ENCODE measurements at regions not wholly inside any gene's neighbourhood (a gene's known extent, or its start where the extent isn't known, plus 50 kb on each side); places are given as distances from the start of the nearest gene placed in this dataset.

- Histone ChIP-seq H3K27ac (no peak overlapping the region), H3K9me3 (ENCODE audit: severe bottlenecking) (no peaks in the 10 kb centered on the region), H3K36me3 (no peaks in the 10 kb centered on the region), H3K27me3 (ENCODE audit: insufficient read depth, low read depth, severe bottlenecking) (peaks cover 23% of the 10 kb centered on the region), H3K4me3 (ENCODE audit: low read depth, low read length) (no peak overlapping the region)
- TF ChIP-seq, protein P1, sequence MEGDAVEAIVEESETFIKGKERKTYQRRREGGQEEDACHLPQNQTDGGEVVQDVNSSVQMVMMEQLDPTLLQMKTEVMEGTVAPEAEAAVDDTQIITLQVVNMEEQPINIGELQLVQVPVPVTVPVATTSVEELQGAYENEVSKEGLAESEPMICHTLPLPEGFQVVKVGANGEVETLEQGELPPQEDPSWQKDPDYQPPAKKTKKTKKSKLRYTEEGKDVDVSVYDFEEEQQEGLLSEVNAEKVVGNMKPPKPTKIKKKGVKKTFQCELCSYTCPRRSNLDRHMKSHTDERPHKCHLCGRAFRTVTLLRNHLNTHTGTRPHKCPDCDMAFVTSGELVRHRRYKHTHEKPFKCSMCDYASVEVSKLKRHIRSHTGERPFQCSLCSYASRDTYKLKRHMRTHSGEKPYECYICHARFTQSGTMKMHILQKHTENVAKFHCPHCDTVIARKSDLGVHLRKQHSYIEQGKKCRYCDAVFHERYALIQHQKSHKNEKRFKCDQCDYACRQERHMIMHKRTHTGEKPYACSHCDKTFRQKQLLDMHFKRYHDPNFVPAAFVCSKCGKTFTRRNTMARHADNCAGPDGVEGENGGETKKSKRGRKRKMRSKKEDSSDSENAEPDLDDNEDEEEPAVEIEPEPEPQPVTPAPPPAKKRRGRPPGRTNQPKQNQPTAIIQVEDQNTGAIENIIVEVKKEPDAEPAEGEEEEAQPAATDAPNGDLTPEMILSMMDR (IDR thresholded peaks at IDR 0.05; ENCODE audit: low read depth, low read length) = no peak
- DNase-seq = no peak
These were observed 149.2 kb upstream of the FBXO33 start for GRCh38 chr14:39581474-39581873.

GRCh38 chr14:39580696-39581095 is 148.5 kb upstream of the FBXO33 start:
- Histone ChIP-seq H3K27ac (no peak overlapping the region), H3K27me3 (ENCODE audit: insufficient read depth, low read depth, severe bottlenecking) (peaks cover 25% of the 10 kb centered on the region), H3K9me3 (ENCODE audit: severe bottlenecking) (no peaks in the 10 kb centered on the region), H3K4me3 (ENCODE audit: low read depth, low read length) (no peak overlapping the region), H3K36me3 (no peaks in the 10 kb centered on the region)
- DNase-seq = no peak
- TF ChIP-seq, protein P1 (IDR thresholded peaks at IDR 0.05; ENCODE audit: low read depth, low read length) = no peak

DNA sequence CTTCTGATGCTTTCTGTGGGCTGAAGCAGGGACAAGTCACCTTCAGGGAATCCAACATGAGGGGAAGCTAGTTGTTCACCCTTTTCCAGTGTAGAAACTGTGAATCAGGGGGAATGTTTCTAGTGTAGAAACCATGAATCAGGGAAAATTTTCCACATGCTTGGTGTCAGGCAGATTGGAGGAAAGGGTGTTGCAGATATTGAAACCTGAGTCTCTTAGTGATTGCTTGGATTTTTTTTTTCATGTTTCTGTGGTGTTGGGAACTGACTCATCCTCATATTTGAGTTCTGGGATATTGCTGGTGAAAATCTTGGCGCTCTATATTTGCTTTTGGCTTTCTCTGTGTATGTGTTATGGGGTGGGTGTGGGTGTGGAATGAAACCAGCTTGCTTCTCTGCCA is 144.5 kb upstream of the FBXO33 start:
- H3K9me3 ChIP-seq (ENCODE audit: severe bottlenecking) = no peaks in the 10 kb centered on the region
- H3K27ac ChIP-seq = no peak overlapping the region
- H3K4me3 ChIP-seq (ENCODE audit: low read depth, low read length) = no peak overlapping the region
- H3K36me3 ChIP-seq = no peaks in the 10 kb centered on the region
- TF ChIP-seq, protein P1 (IDR thresholded peaks at IDR 0.05; ENCODE audit: low read depth, low read length) = no peak
- no peak for DNase-seq
- peaks cover 32% of the 10 kb centered on the region for H3K27me3 ChIP-seq (ENCODE audit: insufficient read depth, low read depth, severe bottlenecking)

DNA sequence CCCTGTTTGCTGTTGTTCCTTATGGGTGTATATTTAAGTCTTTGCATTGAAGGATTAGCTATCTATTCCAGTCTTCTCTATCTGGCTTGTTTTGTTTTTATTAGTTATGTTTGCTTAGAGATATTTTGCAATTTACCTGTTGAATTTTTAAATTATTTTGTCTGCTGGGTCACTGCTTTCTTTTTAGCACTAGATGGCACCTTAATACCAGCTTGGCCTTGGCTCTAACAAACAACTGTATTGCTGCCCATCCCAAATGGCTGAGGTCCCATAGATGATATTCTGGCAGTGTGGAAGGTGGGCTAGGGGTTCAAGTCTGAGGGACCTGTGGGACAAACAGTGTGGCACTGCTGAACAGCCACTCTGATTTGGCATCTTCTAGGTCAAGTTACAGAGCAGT is 144.0 kb upstream of the FBXO33 start:
- DNase-seq = no peak
- Histone ChIP-seq H3K27me3 (ENCODE audit: insufficient read depth, low read depth, severe bottlenecking) (peaks cover 31% of the 10 kb centered on the region), H3K36me3 (no peaks in the 10 kb centered on the region), H3K9me3 (ENCODE audit: severe bottlenecking) (no peaks in the 10 kb centered on the region), H3K4me3 (ENCODE audit: low read depth, low read length) (no peak overlapping the region), H3K27ac (no peak overlapping the region)
- TF ChIP-seq, protein P1 (IDR thresholded peaks at IDR 0.05; ENCODE audit: low read depth, low read length) = no peak

DNA sequence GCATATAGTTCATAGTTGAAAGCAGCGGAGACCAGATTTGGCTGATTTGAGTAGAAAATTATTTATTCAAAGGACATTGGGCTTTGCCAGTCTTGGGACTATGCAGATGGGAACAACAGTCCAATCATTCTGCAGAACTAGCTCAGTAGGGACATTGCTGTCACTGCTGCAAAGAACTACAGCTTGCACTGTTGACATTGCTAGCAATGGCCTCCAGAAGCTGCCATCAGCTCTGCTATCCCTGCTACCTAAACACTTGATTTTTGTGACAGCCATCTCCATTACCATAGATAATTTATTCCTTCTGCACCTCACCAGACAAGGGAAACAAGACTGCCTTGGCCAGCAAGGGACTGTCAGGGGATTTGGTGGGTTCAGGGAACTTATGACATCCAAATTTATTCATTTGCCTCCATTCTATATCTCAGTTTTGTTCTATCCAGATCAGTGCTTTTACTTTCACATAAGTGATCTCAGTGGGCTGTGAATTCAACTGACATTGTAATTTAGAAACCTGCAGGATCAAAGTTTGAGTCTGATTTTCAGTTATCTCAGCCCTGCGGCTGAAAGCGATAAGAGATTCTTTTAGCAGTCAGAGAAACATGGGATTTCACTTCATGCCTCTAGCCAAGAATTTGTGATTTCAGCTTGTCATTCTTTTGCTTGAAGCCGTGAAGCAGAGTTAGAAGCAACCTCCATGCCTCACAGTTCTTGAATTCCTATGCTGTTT is 136.7 kb upstream of the FBXO33 start:
- Histone ChIP-seq H3K36me3 (no peaks in the 10 kb centered on the region), H3K27ac (no peak overlapping the region), H3K9me3 (ENCODE audit: severe bottlenecking) (no peaks in the 10 kb centered on the region), H3K27me3 (ENCODE audit: insufficient read depth, low read depth, severe bottlenecking) (peaks cover 11% of the 10 kb centered on the region), H3K4me3 (ENCODE audit: low read depth, low read length) (no peak overlapping the region)
- TF ChIP-seq, protein P1 (IDR thresholded peaks at IDR 0.05; ENCODE audit: low read depth, low read length) = no peak
- no peak for DNase-seq

DNA sequence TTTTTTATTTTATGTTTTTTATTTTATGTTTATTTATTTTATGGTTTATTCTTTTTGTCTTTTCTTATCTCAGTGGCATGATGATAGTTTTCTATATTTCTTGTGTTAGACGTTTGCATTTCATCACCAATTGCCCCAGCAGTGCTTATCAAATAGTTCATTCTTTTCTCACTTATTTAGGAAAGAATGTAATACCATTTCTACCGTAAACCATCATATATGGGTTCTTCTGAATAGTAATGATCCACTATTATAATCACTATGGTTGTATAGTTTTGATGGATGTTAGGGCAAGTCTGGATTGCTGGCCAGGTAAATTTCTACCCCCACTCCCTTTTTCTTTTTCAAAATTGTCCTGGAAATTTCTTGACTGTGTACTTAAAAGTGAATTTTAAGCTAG is 134.6 kb upstream of the FBXO33 start:
- H3K9me3 ChIP-seq (ENCODE audit: severe bottlenecking) = no peaks in the 10 kb centered on the region
- DNase-seq = no peak
- no peaks in the 10 kb centered on the region for H3K36me3 ChIP-seq
- H3K4me3 ChIP-seq (ENCODE audit: low read depth, low read length) = no peak overlapping the region
- TF ChIP-seq, protein P1 (IDR thresholded peaks at IDR 0.05; ENCODE audit: low read depth, low read length) = no peak
- no peak overlapping the region for H3K27ac ChIP-seq
- H3K27me3 ChIP-seq (ENCODE audit: insufficient read depth, low read depth, severe bottlenecking) = peaks cover 11% of the 10 kb centered on the region

Measured in WERI-Rb-1 (cell line).